Left kidney (tissue), 1 donor: ENCODE measurements at regions not wholly inside any gene's neighbourhood (a gene's known extent, or its start where the extent isn't known, plus 50 kb on each side); places are given as distances from the start of the nearest gene placed in this dataset.

ENCODE experiments used
- DNase-seq: peaks from one replicate; pipeline ENCODE4 v3.0.0-alpha.2; 2013

DNA sequence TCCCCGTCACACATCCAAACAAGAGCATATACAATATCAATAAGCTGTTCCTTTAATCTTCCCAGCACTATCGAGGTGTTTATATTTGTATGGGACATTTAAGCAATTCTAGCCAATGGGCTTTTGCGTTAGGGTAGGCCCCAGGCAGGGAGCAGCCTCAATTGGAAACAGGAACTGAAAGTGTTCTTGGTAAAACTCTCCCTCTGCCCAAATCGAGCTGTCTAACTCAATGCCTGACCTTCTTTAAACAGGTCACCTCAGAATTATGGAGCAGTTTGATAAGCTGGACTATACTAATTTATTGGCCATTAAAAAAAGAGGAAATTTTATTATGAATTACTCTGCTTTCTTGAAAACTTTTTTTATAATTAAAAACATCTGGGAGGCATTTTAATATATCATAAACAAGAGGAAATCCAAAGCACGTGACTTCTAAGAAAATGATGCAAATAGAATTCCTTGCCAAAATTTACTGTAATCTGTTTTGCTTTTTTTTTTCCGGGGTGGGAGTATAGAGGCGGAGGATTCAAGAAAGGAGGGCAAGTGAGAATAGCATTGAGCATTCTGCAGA, 498.1 kb downstream of the LMO4 start:
- peak; percentile 57 for DNase-seq

DNA sequence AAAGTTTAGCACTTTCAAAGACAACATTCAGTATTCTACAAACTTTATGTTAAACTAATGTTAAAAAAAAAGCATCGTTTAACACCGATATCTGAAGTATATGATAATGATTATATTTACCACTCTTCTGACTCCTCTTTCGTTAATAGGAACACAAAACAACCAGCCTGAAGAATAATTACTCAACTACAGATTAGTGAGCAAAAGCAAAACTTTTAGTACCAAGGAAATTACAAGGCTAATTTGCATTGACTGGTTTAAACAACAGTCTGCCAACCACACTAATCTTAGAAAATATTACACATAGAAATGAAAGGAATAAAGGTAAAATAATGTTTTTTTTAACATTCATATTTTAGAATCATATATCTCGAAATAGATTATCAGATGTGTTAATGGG, 500.7 kb downstream of the LMO4 start:
- no peak for DNase-seq

DNA sequence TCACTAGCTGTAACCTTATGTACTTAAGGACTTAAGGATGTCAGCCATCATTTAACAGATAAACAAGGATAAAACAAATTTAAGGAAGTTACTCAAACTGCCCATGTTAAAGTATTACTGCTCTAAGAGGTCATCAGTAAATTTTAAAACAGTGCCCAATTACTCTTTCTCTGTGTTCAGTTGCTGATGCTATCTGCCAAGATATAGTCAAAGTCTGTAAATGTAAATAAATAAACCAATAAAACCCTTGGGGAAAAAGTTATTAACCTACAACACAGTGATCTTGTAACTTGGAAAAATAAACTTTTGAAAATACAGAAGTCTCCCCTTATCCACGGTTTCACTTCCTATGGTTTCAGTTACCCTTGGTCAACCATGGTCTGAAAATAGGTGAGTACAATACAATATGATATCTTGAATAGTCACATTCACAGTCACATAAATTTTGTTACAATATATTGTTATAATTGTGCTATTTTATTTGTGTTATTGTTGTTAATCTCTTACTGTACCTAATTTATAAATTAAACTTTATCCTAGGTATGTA, 501.8 kb downstream of the LMO4 start:
- no peak for DNase-seq

DNA sequence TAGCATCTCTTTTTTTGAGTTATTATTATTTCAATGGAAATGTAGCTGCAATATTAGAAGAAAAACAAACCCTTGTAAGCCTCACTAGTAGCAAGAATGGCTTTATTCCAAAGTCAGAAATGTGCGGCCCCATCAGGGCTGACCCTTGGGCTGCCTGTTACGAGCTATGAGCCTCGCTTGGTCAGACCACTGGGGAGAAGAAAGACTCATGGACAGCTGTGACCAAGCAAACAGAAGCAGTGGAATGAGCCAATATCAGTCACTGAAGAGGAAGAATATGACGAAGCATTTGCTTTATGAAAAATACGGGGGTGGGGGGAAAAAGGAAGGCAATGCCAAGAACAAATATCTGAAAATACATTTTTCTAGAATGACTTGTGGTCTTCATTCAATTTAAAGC, 504.5 kb downstream of the LMO4 start:
- peak; percentile 55 for DNase-seq

DNA sequence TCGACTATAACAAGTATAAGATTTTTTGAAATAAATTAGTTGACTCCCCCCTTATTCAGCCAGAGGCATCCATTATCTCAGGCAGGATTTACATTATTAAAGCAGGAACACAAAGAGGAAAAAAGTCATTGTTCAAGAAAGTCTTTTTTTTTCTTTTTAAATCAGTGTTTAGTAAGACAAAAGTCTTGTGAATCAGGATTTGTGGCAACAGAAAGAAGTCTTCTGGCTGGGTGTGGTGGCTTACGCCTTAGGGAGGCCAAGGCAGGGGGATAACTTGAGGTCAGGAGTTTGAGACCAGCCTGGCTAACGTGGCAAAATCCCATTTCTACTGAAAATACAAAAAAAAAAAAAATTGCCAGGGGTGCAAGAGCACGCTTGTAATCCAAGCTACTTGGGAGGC, 505.5 kb downstream of the LMO4 start:
- DNase-seq: no peak

DNA sequence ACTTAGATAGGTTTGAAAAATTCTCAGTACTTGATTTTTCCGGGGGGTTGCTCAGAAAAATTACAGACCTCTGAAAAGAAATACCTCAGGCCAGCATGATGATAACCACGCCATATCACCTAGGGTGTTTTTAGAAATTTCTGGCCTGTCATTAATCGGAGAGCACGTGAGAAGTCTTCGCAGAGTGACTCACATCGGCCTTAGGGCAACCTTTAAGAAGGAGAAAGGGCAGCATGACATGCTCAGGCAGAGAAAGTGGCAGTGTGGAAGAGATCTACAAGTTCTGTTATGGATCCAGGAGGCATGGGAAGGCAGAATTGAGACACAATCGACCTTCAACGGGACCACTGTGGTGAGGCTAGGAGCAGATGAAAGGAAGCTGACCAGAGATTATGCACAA, 506.3 kb downstream of the LMO4 start:
- DNase-seq: no peak

DNA sequence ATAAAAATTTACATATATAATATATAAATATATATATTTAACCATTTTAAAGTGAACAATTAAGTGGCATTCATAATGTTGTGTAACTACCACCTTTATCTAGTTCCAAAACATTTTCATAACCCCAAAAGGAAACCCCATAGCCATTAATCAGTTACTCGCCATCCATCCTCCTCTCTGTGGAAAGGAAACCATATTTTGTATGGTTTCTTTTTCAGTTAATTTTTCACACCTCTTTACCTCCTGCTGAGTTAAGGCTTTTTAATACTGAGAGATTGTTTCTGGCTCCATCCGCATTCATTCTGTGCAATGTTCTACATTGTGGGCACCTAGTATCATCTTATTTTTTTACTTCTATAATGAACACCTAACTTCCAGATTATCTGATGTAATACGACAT, 512.1 kb downstream of the LMO4 start:
- DNase-seq: no peak

DNA sequence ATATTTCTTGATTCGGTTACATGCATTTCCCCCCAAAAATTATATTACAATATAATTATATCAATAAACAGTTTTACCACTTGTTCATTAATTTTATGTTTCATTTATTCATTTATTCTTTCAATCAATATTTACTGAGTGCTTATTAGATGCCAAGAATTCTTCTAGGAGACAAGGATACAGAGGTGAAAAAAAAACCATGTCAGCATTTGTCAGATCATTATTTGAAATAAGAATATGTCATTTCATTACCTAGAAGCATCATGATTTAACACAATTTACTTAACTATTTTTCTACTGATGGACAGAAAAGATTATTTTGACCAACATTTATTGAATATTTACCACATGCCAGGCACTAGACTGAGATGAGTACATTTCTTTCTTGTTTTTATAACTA, 512.7 kb downstream of the LMO4 start:
- DNase-seq: no peak

DNA sequence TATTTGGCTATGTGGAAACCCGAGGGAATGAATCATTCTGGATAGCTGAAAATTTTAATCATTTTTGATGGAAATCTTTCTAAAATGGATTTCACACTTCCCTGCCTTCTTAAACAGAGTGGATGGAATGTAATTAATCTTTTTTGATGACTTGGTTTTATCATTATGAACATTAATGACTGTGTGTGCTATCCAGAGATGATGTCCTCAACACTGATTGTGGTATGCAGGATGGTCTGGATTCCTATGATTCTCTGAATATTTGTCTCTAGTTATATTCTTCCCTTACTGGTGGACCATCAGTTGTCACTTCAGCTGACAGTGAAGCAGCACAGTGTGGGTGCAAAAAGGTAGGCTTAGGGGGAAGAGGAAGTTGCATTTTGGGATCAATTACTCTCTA, 513.5 kb downstream of the LMO4 start:
- no peak for DNase-seq

DNA sequence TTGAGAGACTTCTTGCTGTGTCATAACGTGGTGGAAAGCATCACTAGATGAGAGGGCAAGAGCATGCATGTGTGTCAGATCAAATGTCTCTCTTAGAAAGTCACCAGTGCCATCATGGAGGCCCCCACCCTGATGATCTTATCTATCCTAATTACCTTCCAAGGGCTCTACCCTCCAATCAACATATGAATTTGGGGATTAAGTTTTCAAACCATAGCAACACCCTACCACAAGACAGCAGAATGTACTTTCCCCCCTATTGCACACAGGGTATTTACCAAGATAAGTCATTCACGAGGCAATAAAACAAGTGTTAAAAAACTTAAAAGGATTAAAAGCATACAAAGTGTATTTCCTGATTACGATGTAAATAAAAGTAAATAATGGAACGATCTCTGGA, 515.6 kb downstream of the LMO4 start:
- DNase-seq: no peak

DNA sequence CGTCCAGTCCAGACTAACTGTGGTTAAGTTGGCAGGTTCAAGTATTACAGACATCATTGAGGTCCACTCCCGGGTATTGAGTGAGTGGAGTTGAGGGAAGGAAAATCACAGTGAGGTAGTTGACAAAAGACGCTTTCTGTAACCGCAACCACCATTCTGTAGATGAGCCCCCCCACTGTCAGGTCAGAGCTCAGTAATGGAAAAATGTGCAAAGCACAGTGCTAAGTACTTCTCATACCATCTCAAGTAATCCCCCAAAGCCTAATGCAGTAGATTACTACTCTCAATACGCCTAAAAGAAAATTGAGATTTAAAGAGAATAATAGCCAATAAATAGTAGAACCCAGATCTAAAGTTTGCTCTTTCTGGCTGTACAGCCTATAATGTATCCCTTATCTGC, 522.8 kb downstream of the LMO4 start:
- DNase-seq: no peak

DNA sequence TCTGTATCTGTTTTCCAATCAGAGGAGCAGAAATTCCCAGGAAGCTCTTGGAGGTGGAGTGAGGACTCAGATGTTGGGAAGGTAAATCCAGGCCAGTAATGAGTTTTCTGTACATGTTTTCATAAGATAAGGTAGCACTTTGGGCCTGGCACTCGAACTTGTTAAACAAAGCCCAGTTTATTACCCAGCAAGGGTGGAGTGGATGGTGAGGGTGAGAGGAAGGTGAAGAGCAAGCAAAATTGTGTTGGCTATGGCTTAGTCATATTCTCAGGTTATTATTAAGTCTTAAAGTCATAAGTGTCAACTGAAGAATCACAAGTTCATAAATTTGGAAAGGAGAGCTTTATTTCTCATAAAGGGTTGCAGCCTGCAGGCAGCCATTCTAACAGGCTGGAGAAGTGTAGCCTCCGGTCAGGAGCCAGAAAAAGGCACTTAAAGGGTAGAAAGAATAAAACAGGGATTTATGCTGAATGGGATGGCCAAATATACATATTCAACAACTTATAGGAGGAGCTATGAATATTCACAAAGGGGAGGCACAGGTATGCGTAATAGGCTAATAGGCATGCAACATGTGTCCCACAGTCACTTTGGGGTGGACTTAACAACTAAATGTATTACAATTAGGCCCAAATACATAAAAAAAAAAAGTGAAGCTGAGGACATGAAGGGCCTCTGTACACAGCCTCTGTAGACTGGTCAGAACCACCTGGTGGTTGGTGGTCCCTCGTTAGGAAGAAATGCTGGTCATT, 523.9 kb downstream of the LMO4 start:
- no peak for DNase-seq

DNA sequence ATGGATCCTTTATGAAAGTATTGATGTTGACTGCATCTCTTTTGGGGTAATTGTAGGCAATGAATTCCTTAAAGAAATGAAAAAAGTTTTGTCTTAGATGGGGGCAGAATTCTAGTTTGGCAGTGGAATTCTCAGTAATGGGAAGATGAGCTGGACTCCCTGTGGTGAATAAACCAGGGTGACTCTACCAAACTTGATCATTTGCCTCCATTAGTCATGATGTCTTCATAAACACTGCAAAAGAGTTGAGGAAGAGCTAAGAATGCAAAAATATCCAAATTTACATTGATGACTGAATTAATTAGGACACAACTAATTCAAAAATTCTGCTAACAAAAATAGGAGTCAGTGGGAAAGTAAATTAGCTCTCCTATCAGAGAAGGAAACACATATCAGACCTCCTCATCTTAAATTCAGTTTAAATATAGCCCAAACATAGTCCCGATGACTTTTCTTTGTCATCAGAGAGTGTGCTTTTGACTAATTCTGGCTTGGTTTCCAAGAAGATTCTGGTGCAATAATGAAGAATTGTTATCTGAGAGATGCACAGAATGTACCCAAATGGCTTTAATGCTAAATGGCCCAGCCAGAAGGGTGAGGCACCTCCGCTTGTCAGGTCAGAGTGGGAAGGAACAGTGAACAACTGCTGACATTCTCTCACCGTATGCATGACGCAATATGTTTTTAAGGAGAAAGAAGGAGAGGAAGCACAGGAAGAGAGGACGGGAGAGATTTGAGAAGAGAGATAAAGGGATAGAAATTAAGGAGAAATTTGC, 525.1 kb downstream of the LMO4 start:
- DNase-seq: no peak

DNA sequence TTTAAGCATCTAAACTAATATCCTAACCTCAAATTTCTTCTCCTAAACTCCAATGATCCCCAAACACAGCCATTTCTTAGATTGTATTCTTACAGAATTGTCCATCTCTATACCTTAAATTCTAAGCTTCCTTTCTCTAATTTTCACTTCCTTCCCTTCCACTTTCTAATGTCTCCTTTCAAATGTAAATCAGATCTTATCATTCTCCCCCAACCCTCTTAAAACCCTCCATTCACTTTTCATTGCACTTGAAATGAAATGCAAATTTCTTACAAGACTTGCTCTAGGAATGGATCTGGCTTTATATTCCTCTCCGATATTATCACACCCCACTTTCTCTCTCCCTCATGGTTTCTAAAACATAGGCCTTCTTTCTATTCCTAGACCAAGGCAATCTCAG, 534.6 kb downstream of the LMO4 start:
- no peak for DNase-seq

DNA sequence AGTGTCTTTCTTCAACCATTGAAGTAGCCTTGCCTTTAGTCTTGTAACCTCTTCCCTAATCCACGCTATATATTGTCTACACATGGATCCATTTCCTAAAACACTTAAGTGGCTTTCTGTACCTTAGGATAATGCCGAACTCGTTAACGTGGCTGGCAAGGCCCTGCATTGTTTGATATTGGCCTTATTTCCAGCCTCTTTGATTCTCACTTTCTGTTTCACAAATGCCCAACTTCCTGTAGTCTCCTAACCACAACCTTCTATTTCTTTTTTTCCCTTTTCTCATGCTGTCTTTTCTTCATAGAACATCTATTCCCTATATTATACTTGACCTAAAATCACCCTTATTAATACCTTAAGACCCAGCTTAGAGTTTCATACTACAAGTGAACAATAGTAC, 536.0 kb downstream of the LMO4 start:
- no peak for DNase-seq

DNA sequence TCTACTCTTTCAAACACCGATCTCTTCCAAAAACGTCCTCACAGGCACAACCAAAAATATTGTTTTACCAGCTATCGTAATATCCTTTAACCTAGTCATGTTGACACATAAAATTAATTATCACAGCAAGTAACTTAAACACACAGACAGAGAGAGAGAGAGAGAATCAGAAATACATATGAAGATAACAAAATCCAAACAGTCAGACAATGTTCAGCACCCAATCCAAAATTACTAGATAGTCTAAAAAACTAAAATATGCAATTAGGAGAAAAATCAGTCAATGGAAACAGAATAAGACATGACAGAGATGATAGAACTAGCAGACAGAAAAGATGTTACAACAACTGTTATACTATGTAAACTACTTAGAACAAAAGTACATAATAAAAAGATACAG, 537.7 kb downstream of the LMO4 start:
- DNase-seq: no peak

DNA sequence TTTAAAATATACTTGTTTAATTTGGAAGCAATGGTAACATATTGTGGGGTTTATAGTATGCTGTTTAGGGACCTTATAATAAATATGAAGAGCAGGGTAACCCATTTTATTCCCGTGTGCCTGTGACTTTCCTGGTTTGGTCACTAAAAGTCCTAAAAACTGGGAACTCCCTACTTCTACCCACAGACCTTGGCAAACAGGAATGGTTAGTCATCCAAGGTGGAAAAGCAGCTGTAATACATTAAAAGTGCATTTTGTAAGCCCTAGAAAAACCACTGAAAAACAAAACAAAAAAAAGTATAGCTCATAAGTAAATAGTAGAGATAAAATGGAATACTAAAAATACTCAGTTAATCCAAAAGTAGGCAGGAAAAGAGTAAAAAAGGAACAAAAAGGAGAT, 538.9 kb downstream of the LMO4 start:
- DNase-seq: no peak

DNA sequence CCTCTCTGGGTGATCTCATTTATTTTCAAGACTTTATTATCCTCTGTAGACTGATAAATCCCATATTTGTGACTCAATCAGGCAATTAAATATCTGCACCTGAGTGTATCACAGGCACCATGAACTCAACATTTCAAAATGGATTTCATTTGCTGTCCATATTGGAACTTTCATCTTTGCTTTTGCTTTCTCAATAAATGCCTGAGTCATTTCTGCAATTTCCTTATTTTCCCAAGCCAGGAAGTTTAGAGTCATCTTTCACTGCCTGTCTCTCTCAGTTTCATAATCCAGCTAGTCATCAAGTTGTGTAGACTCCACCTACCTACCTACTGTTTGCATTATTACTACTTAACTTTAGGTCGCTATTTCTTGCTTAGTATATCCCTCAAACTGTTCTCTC, 540.9 kb downstream of the LMO4 start:
- DNase-seq: no peak

DNA sequence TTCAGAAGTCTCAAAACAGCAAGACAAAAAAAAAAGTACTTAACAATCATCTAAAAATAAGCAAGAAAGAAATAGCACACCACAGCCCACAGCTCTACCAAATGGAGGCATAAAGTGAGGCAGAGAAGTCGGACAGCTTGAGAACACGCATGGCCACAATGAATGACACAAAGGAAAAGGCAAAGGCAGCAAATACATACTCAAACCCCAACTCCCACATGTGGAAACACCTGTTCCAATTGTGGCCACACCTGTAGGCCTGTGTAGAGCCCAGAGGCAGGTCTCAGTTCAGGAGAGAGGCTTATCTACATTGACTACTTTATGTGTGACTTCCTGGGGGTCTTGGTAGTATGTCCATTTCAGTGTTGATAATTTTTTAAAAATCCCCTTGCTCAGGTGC, 543.5 kb downstream of the LMO4 start:
- DNase-seq: no peak

DNA sequence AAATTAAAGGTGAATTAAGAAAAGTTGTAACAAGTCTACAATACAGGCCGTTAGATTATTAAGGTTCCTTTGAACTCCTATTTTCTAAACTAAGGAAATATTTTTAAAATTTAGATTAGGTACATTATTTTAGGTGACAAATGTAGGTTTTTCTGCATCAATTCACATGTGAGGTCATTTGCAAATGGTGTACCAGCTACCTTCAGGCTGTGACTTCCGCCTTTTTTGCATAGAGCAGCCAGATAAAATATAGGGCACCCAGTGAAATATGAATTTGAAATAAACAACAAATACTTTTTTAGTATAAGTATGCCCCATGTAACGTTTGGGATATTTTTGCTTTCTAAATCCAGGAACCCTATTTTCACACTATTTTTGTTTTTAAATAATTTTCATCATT, 544.0 kb downstream of the LMO4 start:
- DNase-seq: no peak

DNA sequence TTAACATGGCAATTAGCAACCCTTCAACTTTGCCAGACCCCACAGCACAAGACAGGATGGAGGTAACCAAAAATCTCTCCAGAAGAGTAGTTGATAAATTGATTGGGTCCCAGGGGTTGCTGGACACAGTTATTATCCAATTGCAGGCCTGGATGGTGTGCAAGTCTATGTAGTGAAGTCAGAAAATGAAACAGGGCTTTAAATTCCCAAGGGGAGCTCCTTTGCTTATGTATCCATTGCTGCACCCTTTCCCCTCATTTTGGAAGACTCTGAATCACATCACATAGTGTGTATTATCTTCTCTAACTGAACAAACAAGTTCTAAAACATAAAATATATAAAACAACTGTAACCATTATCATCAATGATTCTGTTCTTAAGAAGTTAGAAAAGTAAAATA, 550.2 kb downstream of the LMO4 start:
- no peak for DNase-seq

DNA sequence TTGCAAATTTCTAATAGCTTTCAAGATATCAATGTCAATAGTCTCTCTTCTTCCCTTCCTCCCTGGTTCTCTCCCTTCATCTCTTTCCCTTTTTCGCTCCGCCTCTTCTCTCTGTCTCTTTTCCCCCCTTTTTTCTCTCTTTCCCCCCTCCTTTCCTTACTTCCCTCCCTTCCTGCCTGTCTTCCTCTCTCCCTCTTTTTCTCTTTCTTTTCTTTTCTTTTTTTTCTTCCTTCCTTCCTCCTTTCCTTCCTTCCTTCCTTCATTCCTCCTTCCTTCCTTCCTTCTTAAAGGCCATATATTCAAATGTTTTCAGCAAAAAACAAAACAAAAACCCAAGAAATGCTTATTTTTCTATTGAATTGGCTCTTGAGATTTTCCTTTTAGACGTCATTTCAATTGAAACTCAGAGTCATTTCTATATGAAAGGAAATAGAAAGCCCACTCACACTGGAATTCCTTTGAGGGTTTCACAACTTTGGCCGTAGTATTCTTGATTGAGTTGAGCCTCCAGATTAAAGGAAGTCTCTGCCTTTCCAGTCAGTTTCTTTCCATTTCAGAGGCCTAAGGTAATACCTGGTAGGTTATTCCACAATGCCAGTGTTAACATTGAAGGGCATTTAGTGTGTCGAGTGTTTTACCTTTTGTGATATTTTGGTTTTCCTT, 551.5 kb downstream of the LMO4 start:
- no peak for DNase-seq

DNA sequence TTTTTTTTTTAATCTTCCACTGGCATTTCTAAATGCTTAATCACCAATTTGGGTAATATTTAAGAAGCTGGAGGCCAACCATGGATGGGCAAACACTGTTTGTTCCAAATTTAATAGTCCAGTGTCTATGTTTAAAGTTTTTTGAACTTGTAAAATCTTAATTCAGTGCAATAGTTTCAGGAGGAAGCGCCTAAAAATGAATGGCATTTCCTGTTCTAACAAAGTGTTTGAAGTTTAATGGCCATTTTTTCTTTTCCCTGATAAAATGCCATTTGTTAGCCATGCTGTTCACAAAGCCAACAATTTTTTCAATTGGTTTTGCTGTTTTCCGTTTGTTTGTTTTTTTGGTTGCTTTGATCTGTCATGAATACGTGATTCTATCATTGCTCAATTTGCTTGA, 552.1 kb downstream of the LMO4 start:
- no peak for DNase-seq
